ENCODE measurements at regions not wholly inside any gene's neighbourhood (a gene's known extent, or its start where the extent isn't known, plus 50 kb on each side); places are given as distances from the start of the nearest gene placed in this dataset.

- TF ChIP-seq CTCF (IDR thresholded peaks at IDR 0.05) (no peak), POLR2A (IDR thresholded peaks at IDR 0.05) (no peak)
Observed at GRCh38 chr5:79890119-79890929, 100.7 kb downstream of the MTX3 start.
